CD4-positive, alpha-beta T cell (primary cell): ENCODE measurements at regions not wholly inside any gene's neighbourhood (a gene's known extent, or its start where the extent isn't known, plus 50 kb on each side); places are given as distances from the start of the nearest gene placed in this dataset.

ENCODE experiments used
- ATAC-seq: fragments of 200-7000 bp; cut with Tn5 transposase; one replicate; pipeline ENCODE4 v1.10.0; 2022; ENCODE audit warnings: mild to moderate bottlenecking; ENCODE audit not compliant: poor library complexity
- CTCF ChIA-PET: fragments of 350-600 bp; sonication (Branson Sonifier 250); formaldehyde crosslinking; loops from one replicate; lab custom pipeline; 2021; ENCODE audit warnings: antibody characterized with exemption, inconsistent platforms; lab: Charles Lee
- POLR2A ChIA-PET: fragments of 350-600 bp; sonication (Branson Sonifier 250); formaldehyde crosslinking; loops from one replicate; lab custom pipeline; 2021; ENCODE audit warnings: antibody characterized with exemption, inconsistent platforms; lab: Charles Lee
- DNase-seq, 14 experiments: peaks; one replicate each; pipeline ENCODE4 v3.0.0-alpha.2; 2013 to 2020; ENCODE audit warnings: mixed read lengths in 2 of 14
- H3K27ac ChIP-seq, 2 donors: one replicate each; pipeline versions ENCODE4 v1.5.1 to v1.7.0; 2013; ENCODE audit warnings: low read length in 2 of 2, low read depth in 1 of 2, mild to moderate bottlenecking in 1 of 2
- H3K27me3 ChIP-seq, 2 experiments: 1 replicate in 1 of 2; 2 replicates in 1 of 2; pipeline versions ENCODE4 v1.6.1 to v1.7.0; 2013; ENCODE audit warnings: low read length in 2 of 2, control low read depth in 1 of 2, mild to moderate bottlenecking in 1 of 2, moderate library complexity in 1 of 2; ENCODE audit not compliant: insufficient read depth in 2 of 2, control insufficient read depth in 1 of 2
- H3K36me3 ChIP-seq: one replicate; pipeline ENCODE4 v1.6.1; 2013; ENCODE audit warnings: low read length, control low read depth; ENCODE audit not compliant: insufficient read depth
- H3K4me1 ChIP-seq: one replicate; pipeline ENCODE4 v1.6.1; 2013; ENCODE audit warnings: low read length, control low read depth; ENCODE audit not compliant: insufficient read depth
- H3K4me3 ChIP-seq: one replicate; pipeline ENCODE4 v1.5.1; 2013; ENCODE audit warnings: mild to moderate bottlenecking, low read length, moderate library complexity
- H3K9me3 ChIP-seq, 2 experiments: 1 replicate in 1 of 2; 2 replicates in 1 of 2; pipeline versions ENCODE4 v1.6.1 to v1.7.0; 2013; ENCODE audit warnings: low read length in 2 of 2, mild to moderate bottlenecking in 2 of 2, control low read depth in 1 of 2, moderate library complexity in 1 of 2; ENCODE audit not compliant: control insufficient read depth in 1 of 2, insufficient read depth in 1 of 2
- H3K27ac Mint-ChIP-seq: one replicate; pipeline ENCODE4 v1.8.0; 2020; ENCODE audit warnings: mixed read lengths
- H3K27me3 Mint-ChIP-seq: one replicate; pipeline ENCODE4 v1.8.0; 2021; ENCODE audit warnings: mixed read lengths
- H3K36me3 Mint-ChIP-seq: one replicate; pipeline ENCODE4 v1.8.0; 2021; ENCODE audit warnings: low read depth, mixed read lengths
- H3K4me1 Mint-ChIP-seq: one replicate; pipeline ENCODE4 v1.8.0; 2021; ENCODE audit warnings: low read depth, mixed read lengths
- H3K4me3 Mint-ChIP-seq: one replicate; pipeline ENCODE4 v1.8.0; 2020; ENCODE audit warnings: mild to moderate bottlenecking, mixed read lengths
- H3K9me3 Mint-ChIP-seq: one replicate; pipeline ENCODE4 v1.8.0; 2020; ENCODE audit warnings: mixed read lengths
- CTCF ChIP-seq: fragments of 200-600 bp; IDR thresholded peaks from one replicate; pipeline ENCODE4 v1.8.0; 2022; ENCODE audit warnings: antibody characterized with exemption, mild to moderate bottlenecking
- intact Hi-C, 2 experiments: fragments of 100-400 bp; cut with DNase I in 1 of 2; cut with micrococcal nuclease in 1 of 2; formaldehyde crosslinking; loops; one replicate each; pipeline versions ENCODE4 v1.15.1 to v1.9.0; 2023 to 2025; cut with DNase I, micrococcal nuclease

- Mint-ChIP-seq H3K36me3 (no peaks in the 10 kb centered on the region), H3K27ac (no peak overlapping the region)
- intact Hi-C loops = no loop called here
Measured at GRCh38 chr13:67402546-67402945, 172.4 kb upstream of the PCDH9 start.

GRCh38 chr13:67395577-67395976 lies 165.4 kb upstream of the PCDH9 start:
- H3K4me1 Mint-ChIP-seq = no peaks in the 10 kb centered on the region
- Histone ChIP-seq H3K9me3 (peaks cover 0 to 4% of the 10 kb centered on the region in 2 experiments), H3K4me1 (no peaks in the 10 kb centered on the region), H3K36me3 (no peaks in the 10 kb centered on the region), H3K4me3 (no peak overlapping the region), H3K27ac (no peak overlapping the region), H3K27me3 (no peaks in the 10 kb centered on the region)
- peaks cover 6% of the 10 kb centered on the region for H3K9me3 Mint-ChIP-seq
- intact Hi-C loops = no loop called here
- CTCF ChIA-PET = no interaction called here
- TF ChIP-seq CTCF = no peak
- no peaks in the 10 kb centered on the region for H3K36me3 Mint-ChIP-seq
- no peak overlapping the region for H3K4me3 Mint-ChIP-seq
- POLR2A ChIA-PET = no interaction called here
- ATAC-seq (no peak), DNase-seq (no peak)
- H3K27me3 Mint-ChIP-seq = no peaks in the 10 kb centered on the region
- H3K27ac Mint-ChIP-seq = no peak overlapping the region

More at GRCh38 chr13:67402546-67402945, 172.4 kb upstream of the PCDH9 start:
- Mint-ChIP-seq H3K9me3 (peaks cover 11% of the 10 kb centered on the region), H3K4me3 (no peak overlapping the region), H3K27me3 (no peaks in the 10 kb centered on the region), H3K4me1 (no peaks in the 10 kb centered on the region)
- TF ChIP-seq CTCF = no peak
- Histone ChIP-seq H3K36me3 (no peaks in the 10 kb centered on the region), H3K4me3 (no peak overlapping the region), H3K27me3 (no peaks in the 10 kb centered on the region), H3K9me3 (peaks cover 0 to 6% of the 10 kb centered on the region in 2 experiments), H3K4me1 (no peaks in the 10 kb centered on the region), H3K27ac (no peak overlapping the region)
- ATAC-seq = no peak
- POLR2A ChIA-PET = no interaction called here
- CTCF ChIA-PET = no interaction called here
- no peak for DNase-seq

DNA sequence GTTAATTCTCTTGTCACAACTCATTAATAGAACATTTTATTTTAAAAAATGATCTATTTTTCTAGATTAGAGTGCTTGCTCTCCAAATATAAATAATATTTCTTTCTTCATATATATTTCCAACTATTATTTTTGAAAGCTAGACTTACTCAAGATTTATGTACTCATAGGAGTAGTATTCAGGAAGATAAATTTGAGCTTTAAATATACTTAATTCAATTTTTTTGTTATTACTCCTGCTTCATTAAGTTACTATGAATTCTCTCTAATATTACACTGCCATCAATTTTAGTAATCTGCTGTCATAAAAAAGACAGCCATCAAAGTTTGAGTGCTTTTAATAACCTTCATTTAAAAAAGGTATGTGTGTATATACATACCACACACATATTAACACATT lies 161.9 kb upstream of the PCDH9 start:
- no peak for ATAC-seq
- Histone ChIP-seq H3K4me1 (no peaks in the 10 kb centered on the region), H3K36me3 (no peaks in the 10 kb centered on the region), H3K9me3 (no peaks in the 10 kb centered on the region), H3K27me3 (no peaks in the 10 kb centered on the region), H3K4me3 (no peak overlapping the region), H3K27ac (no peak overlapping the region)
- no peaks in the 10 kb centered on the region for H3K4me1 Mint-ChIP-seq
- no peak overlapping the region for H3K4me3 Mint-ChIP-seq
- CTCF ChIA-PET = no interaction called here
- POLR2A ChIA-PET = no interaction called here
- no peaks in the 10 kb centered on the region for H3K36me3 Mint-ChIP-seq
- no peak for DNase-seq
- H3K27ac Mint-ChIP-seq = no peak overlapping the region
- no peak for TF ChIP-seq CTCF
- H3K27me3 Mint-ChIP-seq = no peaks in the 10 kb centered on the region
- H3K9me3 Mint-ChIP-seq = no peaks in the 10 kb centered on the region
- intact Hi-C loops = no loop called here
